NCI-H2196 (cell line): ENCODE measurements at regions not wholly inside any gene's neighbourhood (a gene's known extent, or its start where the extent isn't known, plus 50 kb on each side); places are given as distances from the start of the nearest gene placed in this dataset.
"Not testable (repeated sequence)": the region's sequence is repeated elsewhere in the genome, so short reads cannot be mapped to it uniquely, and the experiment has no call there.

Source experiments
- DNase-seq: peaks from one replicate; lab custom pipeline; 2025; ENCODE audit not compliant: unreplicated experiment; lab: John Stamatoyannopoulos, UW

DNA sequence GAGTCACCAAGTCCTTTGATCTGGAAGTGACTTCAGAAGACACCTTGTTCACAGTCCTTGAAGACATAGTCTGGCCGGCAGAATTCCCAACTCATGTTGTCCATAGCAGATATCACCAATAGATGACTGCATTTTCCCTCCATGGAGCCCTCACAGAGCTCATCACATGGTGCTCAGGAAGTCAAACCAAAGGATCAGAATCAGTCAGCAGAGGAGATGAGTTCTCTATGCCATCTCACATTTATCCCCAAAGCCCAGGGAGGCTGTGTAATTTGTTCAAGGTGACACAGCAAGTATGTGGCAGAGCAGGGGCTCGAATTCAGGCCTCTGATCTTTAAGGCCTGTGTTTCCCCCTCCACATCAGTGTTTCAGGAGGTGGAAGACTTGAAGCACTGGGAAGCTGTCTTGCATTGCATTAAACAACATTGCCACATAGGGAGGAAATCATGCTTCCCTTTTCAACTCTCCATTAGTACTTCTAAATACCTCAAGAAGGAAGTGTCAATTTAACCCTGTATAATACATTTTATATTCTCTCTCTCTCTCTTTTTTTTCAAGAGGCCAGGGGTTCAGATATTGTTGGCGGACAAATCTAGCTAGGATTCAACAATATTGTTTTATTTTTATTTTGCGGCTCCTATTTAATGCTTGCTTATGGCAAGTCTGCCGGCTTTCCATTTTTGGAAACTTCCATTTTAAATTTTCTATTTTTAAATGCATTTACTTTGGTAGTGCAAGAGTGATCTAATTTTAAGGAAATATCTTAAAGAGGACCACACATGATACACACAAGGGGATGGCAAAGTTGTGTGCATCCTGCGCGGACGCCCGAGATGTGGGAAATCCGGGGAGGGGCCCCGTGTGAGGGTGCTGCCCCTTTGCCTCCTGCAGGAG, 61.9 kb downstream of the NPIPB5 start:
- DNase-seq: not testable (repeated sequence)

DNA sequence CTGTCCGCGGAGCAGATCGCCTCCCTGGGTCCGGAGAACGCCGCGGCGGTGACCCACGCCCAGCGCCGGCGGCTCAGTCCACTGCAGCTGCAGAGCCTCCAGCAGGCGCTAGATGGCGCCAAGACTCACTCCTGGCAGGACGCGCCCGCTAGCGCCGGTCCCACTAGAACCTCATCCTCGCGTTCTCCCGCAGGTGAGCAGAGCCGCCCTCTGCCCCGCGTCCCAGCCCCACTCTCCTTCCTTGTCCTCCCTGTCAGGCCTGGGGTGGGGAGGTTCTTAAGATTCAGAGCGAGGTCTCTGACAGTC, 62.5 kb downstream of the NPIPB5 start:
- not testable (repeated sequence) for DNase-seq

DNA sequence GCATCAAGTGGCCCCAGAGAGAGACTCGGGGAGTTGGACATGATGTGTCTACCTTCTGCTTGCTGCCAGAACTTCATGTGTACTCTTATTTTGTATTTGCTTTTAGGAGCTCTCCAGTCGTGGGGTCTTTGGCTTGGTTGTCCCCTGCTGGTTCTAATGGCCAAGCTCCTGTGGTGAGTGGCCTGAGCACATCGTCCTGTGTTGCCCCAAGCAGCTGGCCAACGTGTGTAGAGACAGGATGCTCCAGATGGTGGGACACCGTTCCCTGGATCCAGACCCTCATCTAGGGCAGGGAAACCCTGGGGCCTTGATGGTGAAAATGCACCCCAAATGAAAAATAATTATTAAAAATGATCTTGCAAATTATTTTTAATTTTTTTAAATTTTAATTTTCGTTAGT, 65.8 kb downstream of the NPIPB5 start:
- not testable (repeated sequence) for DNase-seq

DNA sequence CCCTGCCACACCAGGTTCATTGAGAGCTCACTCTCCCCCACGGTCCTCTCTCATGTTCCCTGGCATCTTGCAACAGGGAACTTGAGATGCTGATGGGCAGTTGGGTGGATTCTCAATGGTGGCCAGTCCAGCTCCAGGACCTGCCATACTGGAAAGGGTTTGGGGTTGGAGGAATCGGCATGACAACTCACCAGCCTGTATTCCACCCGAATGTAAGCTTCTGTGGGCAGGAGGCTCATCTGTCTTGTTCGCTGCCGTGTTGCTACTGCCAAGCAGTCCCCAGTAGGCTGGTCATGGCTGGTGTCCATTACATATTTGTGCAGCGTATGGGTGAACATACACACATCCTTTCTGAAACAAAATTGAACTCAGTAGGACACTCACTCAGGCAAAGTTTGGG, 72.5 kb downstream of the NPIPB5 start:
- DNase-seq: not testable (repeated sequence)

DNA sequence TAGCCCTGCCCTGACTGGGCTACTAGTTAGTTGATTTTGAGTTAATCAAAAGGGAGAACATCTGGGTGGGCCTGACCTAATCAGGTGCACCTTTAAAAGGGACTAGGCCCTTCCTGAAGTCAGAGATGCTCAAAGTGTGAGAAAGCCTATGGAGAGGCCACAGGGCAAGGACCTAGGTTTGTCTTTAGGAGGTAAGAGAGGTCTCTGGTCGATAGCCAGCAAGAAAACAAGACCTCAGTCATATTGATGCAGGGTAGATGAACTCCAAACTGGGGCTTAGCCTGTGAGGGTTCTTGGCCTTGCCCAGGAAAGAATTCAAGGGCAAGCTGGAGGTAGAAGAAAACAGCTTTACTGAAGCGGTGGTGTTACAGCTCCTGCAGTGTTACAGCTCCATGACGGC, 73.8 kb downstream of the NPIPB5 start:
- DNase-seq: not testable (repeated sequence)

DNA sequence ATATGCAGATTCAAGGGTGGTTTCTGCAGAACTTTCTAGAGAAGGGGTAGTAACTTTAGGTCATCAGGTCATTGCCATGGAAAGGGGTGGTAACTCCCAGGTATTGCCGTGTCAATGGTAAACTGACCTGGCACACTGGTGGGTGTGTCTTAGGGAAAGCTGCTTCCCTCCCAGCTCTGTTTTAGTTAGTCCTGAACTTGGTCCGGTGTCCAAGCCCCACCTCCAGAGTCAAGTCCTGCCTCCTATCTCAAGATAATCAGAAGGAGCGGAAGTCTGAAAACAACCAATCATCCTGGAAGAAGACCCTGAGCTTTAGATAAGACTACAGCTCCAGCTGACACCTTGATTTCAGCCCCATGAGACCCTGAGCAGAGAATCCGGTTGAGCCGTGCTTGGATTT, 74.2 kb downstream of the NPIPB5 start:
- DNase-seq: not testable (repeated sequence)

DNA sequence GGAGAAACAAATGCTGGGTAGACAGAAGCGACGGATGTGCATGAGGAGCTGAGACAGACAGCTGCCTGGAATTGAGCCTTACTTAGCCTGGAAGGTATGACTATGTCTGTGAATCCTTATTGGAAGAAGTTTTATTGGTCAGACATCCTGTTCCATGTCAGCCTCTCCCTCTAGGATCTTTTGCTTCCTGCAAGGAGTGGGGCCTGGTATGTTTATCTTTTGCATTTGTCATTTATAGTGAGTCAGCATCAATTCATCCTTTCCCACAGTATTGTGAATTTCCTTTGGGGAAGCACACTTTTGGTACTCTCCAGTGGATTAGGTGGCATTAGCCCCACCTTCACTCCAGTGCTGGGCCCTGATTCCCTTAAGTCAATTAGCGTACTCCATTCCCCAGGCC, 74.7 kb downstream of the NPIPB5 start:
- DNase-seq: not testable (repeated sequence)

DNA sequence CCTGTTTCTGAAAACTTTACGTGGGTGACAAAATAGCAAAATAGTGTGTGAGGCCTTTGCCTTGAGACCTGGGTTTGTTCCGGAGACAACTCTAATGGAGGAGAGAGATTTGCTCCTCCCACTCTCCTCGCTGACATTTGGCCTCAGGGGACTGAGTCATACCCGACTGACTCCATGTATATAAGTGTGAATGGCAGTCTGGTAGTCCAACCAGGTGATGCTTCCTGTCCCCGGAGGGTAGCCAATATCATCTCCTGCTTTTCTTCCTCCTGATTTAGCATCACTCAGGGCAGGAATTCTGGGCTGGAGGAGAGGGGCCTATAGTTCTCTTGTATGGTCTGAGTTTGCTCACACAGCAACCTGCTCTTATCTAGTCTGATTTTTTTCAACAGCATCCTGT, 76.0 kb downstream of the NPIPB5 start:
- not testable (repeated sequence) for DNase-seq

DNA sequence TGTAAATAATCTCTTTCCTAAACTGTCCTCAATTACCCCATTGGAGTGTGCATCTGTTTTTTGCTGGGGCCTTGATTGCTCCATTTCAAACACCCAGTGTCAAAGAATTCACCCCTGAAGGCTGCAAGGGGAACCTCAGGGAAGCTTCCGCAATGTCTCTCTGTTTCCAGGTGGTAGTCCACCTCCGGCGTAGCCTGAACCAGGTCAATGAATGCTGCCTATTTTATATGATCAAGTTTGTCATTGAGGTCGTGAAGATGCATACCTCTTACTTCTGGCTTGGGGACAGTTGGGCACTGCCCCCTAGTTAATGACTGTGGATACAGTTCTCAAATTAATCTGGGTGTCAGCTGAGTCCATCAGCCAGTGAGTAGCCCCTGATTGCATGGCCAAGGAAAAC, 79.1 kb downstream of the NPIPB5 start:
- DNase-seq: not testable (repeated sequence)

DNA sequence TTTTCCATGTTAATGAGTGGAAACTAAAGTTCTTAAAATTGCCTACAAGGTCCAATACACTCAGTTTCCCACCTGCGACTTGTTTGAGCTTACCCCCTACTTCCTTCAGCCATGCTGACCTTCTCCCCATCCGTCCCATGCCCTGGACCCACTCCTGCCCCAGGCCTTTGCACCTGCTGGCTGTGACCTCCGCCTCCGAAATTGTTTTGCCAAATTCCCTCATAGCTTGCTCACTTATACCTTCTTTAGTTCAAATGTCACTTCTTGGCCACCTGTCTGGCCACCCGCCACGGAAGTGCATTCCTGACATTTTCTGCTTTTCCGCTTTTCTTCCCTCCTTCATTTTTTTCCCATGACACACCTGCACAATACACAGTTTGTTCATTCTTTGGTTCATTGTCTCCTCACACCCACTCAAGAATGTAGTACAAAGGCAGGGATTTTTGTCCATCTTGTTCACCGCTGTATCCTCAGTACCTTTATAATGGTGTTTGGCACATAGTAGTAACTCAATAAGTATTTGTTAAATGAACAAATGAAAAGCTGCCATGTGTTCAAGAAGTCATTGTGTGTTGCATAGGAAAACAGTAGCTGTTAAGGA, 85.9 kb downstream of the NPIPB5 start:
- DNase-seq: not testable (repeated sequence)

DNA sequence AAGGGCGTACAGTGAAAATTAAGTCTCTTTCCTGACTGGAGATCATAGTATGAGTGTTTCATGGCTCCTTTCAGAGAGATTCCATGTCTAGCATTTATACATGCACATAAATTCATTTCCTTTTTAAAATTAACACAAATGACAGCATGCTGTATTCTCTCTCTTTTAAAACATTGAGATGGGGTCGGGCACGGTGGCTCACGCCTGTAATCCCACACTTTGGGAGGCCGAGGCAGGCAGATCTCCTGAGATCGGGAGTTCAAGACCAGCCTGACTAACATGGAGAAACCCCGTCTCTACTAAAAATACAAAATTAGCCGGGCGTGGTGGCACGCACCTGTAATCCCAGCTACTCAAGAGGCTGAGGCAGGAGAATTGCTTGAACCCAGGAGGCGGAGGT, 93.1 kb downstream of the NPIPB5 start:
- not testable (repeated sequence) for DNase-seq

DNA sequence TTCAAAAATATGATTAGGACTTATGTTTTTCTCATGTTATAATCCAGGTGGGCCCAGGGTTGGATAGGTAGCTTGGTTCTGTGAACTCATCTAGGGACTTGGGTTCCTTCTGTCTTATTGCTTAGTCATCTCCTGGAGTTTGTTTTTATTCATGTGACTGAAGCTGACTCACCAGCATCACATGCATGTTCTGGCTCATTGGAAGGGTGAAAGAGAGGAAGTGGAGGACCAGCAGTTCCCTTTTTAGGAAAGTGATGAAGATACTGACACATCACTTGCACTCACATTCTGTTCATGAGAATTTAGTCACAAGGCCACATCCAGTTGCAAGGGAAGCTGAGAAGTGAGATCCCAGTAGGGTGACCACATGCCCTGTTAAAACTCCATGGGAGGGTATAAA, 95.9 kb downstream of the NPIPB5 start:
- DNase-seq: not testable (repeated sequence)

DNA sequence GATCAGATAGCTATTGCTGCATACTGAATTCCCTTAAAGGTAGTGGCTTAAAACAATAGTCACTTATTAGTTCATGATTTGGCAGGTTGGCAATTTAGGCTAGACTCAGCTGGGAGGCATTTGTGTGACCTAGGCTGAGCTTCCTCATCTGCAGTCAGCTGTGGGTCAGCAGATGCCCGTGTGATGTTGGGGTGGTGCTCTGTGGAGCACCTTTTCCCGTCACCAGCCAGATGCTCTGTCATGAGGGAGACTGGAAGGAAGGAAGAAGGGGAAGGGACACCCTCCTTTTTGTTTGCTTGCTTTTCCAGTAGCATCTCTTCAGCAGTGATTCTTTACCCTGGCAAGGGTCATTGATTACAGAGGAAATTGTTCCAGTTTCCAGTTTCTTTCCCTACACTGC, 99.1 kb downstream of the NPIPB5 start:
- DNase-seq: not testable (repeated sequence)

DNA sequence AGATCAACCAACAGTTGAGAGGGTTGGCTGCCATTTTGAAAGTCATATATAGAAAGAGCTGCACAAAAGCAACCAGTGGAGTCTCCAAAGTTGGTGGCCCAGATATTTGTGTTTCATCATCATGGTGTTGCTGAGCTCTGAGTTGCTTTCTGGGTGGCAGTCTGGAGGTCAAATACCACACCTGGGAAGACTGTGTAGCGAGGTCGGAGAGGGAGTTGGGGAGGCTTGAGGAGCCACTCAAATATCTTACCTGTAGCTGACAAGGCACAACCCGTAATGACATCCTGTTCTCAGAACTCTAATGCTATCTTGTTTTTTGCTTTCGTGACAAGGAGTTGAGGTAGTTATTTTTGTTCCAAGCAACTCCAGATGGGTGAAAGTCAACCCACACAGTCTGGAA, 100.4 kb downstream of the NPIPB5 start:
- not testable (repeated sequence) for DNase-seq

DNA sequence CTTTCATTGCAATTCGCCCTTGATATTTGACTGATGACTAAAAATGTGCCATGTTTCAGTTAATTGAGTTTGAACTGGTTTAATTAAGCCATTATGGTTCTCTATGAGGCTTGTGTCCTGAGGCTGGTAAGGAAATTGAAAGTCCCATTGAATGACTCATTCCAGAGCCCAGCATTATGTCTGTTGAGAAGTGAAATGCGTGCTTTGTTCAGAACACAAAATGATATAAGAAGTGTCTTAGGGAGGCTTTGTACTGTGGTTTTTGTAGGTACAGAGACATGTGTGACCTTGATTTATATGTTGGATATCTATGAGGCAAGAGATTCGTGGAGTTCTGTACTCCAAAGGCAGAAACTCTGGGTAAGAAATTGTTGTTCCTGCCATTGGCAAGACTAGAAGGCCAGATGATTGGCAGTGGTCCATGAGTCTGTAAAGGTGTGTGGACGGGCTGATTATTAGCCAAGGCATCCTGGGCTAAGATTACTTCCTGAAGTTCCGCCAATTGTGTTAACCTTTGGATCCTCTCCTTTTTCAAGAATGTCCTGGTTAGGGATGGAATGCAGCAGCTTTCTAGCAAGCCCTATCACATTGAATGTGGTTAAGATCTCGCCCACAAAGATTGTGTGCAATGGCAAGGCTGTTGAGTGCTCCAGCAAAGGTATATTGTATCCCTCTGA, 103.7 kb downstream of the NPIPB5 start:
- no peak for DNase-seq

DNA sequence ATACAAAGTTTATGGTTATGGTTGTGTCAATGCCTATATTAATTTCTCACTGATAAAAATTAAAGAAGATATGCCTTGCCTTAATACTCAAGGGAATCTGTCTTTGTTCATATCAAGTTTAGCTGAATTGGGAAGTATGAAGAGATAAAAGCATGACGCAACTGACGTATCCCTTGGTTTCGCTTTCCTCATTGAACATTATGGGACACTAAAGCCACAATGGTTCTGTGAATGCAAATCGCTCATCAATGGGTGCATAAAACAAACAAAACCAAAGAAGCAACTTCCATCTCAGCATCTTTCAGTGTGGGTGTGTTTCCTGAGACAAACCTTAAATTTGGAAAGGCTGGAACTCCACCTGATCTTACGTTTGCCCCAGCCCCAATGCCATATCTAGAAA, 108.2 kb downstream of the NPIPB5 start:
- DNase-seq: no peak

DNA sequence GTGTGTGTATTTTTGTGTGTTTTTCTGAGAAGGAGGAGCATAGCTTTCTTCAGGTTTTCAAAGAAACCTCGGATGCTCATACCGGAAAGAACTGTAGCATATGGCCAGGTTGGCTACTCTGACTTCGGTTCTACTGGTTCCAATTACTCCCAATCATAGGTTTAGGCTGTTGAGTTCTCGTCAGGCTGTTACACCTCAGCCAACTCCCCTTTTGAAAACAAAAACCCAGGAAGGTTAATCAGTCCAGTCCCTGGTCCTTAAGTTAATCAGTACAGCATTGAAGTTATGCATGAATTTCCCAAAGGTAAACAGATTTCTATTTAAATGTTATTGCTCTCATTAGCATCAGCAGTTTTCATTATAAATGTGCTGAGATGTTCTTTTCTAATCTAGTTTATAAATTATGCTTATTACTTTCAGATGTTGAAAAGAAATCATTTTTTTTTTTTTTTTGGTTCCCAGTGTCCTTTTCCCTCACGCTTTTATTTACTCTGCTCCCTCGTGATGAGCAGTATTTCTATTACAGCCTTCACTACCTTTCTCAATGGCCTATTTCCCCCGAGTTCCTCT, 111.0 kb downstream of the NPIPB5 start:
- DNase-seq: no peak

DNA sequence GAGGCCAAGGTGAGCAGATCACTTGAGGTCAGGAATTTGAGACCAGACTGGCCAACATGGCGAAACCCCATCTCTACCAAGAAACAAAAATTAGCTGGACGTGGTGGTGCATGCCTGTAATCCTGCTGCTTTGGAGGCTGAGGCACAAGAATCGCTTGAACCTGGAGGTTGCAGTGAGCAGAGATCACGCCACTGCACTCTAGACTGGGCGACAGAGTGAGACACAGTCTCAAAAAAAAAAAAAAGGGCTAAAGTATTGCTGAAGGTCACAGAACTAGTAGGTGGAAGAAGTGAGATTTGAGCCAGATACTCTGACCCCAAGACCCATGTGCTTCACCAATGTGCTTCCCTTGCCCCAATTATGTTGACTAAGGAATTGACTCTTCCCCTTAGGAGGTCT, 112.0 kb downstream of the NPIPB5 start:
- DNase-seq: no peak

DNA sequence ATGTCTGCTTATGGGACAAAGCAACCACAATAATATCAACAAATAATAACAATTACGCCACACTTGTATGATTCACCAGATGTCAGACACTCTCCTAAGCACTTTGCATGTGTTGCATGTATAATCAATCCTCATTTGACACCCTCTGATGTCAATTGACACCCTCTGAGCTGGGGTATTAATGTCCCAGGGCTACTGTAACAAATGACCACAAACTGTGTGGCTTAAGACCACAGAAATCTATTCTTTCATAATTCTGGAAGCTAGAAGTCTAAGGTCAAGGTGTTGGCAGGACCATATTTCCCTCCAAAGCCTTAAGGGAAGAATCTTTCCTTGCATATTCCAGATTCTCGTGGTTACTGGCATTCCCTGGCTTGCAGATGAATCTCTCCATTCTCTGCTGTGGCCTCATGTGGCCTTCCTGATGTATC, 112.7 kb downstream of the NPIPB5 start:
- no peak for DNase-seq

DNA sequence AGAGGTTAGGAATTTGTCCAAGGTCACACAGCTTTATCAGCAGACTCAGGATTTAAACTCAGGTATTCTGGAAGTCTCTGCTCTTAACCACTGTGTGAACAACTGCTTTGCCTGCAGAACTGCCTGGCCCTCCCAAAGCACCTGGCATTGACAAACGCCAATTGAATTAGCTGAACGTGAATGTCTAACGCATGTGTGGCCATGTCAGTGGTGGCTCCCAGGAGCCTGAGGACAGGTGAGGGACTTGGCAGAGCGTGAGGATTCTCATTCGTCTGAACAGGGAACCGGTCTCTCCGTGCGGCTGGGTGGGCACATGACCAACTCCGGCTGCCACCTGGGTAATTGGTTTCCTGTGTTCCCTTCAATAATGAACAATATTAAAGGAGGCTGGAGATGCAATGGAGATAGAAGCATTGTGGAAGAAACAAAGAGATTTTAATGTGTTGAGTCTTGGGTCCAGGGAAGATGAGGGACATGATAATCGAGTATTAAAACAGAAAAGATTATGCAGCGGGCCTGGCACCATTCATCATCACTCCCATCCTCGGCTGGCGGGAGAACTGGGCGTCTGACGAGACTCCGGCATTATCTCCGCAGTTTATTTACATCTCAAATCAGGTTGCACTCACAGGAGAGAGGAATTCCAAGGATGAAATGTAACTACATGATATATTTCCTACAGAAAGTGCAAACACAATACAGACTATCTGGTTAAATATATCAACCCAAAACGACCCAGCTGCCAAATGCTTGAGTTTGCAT, 113.5 kb downstream of the NPIPB5 start:
- no peak for DNase-seq
